Colonic mucosa (tissue), 4 donors: ENCODE measurements at regions not wholly inside any gene's neighbourhood (a gene's known extent, or its start where the extent isn't known, plus 50 kb on each side); places are given as distances from the start of the nearest gene placed in this dataset.

Experiments used
- DNase-seq: peaks from one replicate; pipeline ENCODE4 v3.0.0-alpha.2; 2020
- H3K27ac ChIP-seq: fragments of 200-600 bp; one replicate; pipeline ENCODE4 v1.8.0; 2021
- H3K27me3 ChIP-seq: fragments of 200-600 bp; one replicate; pipeline ENCODE4 v1.8.0; 2021
- H3K36me3 ChIP-seq: fragments of 200-600 bp; one replicate; pipeline ENCODE4 v1.8.0; 2021
- H3K4me1 ChIP-seq: fragments of 200-600 bp; one replicate; pipeline ENCODE4 v1.8.0; 2021; ENCODE audit warnings: mild to moderate bottlenecking
- H3K4me3 ChIP-seq: fragments of 200-600 bp; one replicate; pipeline ENCODE4 v1.8.0; 2021
- H3K9ac ChIP-seq, 2 donors: one replicate each; pipeline ENCODE4 v1.7.0; 2013; ENCODE audit warnings: control low read depth in 2 of 2, low read depth in 2 of 2, low read length in 2 of 2
- H3K9me3 ChIP-seq: fragments of 200-600 bp; one replicate; pipeline ENCODE4 v1.8.0; 2021
- intact Hi-C: fragments of 100-400 bp; cut with DNase I; formaldehyde crosslinking; loops from one replicate; pipeline ENCODE4 v1.14.1; 2022
- TF ChIP-seq, protein P1 (sequence below): fragments of 200-600 bp; IDR thresholded peaks from one replicate; pipeline ENCODE4 v1.8.0; 2022; ENCODE audit warnings: antibody characterized with exemption, mild to moderate bottlenecking
- donor health status: healthy.
- donor health status: DM: no; HTN: no; CAD: no.
- donor health status: DM: no; HTN: no; CAD: no.

- Histone ChIP-seq H3K36me3 (no peaks in the 10 kb centered on the region), H3K9me3 (no peaks in the 10 kb centered on the region), H3K9ac (no peak overlapping the region), H3K27ac (no peak overlapping the region), H3K27me3 (no peaks in the 10 kb centered on the region), H3K4me3 (no peak overlapping the region), H3K4me1 (peaks cover under 1% of the 10 kb centered on the region)
- intact Hi-C loops, result no loop called here
- TF ChIP-seq, protein P1, sequence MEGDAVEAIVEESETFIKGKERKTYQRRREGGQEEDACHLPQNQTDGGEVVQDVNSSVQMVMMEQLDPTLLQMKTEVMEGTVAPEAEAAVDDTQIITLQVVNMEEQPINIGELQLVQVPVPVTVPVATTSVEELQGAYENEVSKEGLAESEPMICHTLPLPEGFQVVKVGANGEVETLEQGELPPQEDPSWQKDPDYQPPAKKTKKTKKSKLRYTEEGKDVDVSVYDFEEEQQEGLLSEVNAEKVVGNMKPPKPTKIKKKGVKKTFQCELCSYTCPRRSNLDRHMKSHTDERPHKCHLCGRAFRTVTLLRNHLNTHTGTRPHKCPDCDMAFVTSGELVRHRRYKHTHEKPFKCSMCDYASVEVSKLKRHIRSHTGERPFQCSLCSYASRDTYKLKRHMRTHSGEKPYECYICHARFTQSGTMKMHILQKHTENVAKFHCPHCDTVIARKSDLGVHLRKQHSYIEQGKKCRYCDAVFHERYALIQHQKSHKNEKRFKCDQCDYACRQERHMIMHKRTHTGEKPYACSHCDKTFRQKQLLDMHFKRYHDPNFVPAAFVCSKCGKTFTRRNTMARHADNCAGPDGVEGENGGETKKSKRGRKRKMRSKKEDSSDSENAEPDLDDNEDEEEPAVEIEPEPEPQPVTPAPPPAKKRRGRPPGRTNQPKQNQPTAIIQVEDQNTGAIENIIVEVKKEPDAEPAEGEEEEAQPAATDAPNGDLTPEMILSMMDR, result no peak
- DNase-seq, result no peak
Measured at GRCh38 chr1:181155339-181155738, 66.8 kb downstream of the IER5 start.

GRCh38 chr1:181159451-181160140 lies 71.1 kb downstream of the IER5 start:
- no peaks in the 10 kb centered on the region for H3K9me3 ChIP-seq
- peak; percentile 82 for DNase-seq
- H3K4me1 ChIP-seq, result peaks cover 7% of the 10 kb centered on the region
- peak overlapping the region in 1 of 2 donors; percentile 9 for H3K9ac ChIP-seq
- TF ChIP-seq, protein P1, result no peak
- H3K27ac ChIP-seq, result no peak overlapping the region
- no peaks in the 10 kb centered on the region for H3K27me3 ChIP-seq
- no peaks in the 10 kb centered on the region for H3K36me3 ChIP-seq
- intact Hi-C loops, result no loop called here
- no peak overlapping the region for H3K4me3 ChIP-seq

- H3K9ac ChIP-seq, result peak overlapping the region in 1 of 2 donors; percentile 9
- no peaks in the 10 kb centered on the region for H3K9me3 ChIP-seq
- intact Hi-C loops, result no loop called here
- no peaks in the 10 kb centered on the region for H3K36me3 ChIP-seq
- H3K4me3 ChIP-seq, result no peak overlapping the region
- no peak overlapping the region for H3K27ac ChIP-seq
- peaks cover 7% of the 10 kb centered on the region for H3K4me1 ChIP-seq
- no peak for DNase-seq
- no peaks in the 10 kb centered on the region for H3K27me3 ChIP-seq
- TF ChIP-seq, protein P1, result no peak
Measured at GRCh38 chr1:181160322-181160721, 71.8 kb downstream of the IER5 start.

DNA sequence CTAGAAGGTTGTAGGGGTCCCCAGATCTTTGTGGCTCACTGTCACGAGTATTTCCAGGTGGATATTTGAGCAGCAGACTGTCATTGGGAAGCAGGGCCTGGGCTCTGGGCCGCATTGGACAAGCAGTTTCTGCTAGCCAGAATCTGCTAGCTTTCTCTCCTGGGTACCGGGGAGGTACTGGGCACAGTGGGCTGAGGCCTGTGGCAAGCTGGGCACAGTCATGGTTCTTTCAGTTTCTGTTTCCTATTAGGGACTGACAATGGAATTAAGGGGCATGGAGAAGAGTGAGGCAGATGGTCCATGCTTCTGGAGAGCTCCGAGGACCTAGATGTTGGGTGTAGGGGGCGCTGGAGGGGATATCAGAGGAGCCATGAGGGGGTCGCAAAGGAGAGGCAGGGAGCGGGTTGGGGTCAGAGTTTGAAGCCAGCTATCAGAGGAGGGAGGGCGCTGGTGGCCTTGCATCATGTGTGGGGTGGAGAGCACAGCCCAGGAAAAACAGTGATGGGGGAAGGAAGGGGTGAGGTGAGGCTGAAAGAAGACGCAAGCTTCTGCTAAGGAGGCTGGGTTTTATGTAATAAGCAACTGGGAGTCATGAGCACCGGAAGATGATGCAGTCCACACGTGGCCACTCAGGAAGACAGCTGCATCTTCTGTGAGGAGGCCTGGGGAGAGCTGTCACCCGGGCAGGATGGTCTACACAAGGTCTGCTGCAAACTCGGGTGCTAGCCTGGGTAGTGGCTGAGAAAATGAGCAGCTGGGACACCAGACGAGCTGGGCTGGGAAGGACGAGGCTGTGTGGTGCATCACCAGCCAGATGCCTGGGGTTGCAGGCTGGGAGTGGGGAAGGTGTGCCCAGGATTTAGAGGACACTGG lies 72.7 kb downstream of the IER5 start:
- no peaks in the 10 kb centered on the region for H3K9me3 ChIP-seq
- TF ChIP-seq, protein P1, result no peak
- peaks cover 7% of the 10 kb centered on the region for H3K4me1 ChIP-seq
- H3K9ac ChIP-seq, result no peak overlapping the region
- intact Hi-C loops, result no loop called here
- H3K27ac ChIP-seq, result no peak overlapping the region
- H3K27me3 ChIP-seq, result no peaks in the 10 kb centered on the region
- DNase-seq, result no peak
- H3K36me3 ChIP-seq, result no peaks in the 10 kb centered on the region
- H3K4me3 ChIP-seq, result no peak overlapping the region

GRCh38 chr1:181163662-181164061 lies 75.2 kb downstream of the IER5 start:
- H3K4me1 ChIP-seq, result peaks cover 7% of the 10 kb centered on the region
- no peak overlapping the region for H3K4me3 ChIP-seq
- H3K27ac ChIP-seq, result no peak overlapping the region
- no peaks in the 10 kb centered on the region for H3K27me3 ChIP-seq
- no peaks in the 10 kb centered on the region for H3K36me3 ChIP-seq
- H3K9me3 ChIP-seq, result no peaks in the 10 kb centered on the region
- H3K9ac ChIP-seq, result no peak overlapping the region
- TF ChIP-seq, protein P1, result no peak
- intact Hi-C loops, result no loop called here
- DNase-seq, result no peak
